GM08714 (cell line): ENCODE measurements at regions not wholly inside any gene's neighbourhood (a gene's known extent, or its start where the extent isn't known, plus 50 kb on each side); places are given as distances from the start of the nearest gene placed in this dataset.
"Not testable (repeated sequence)": the region's sequence is repeated elsewhere in the genome, so short reads cannot be mapped to it uniquely, and the experiment has no call there.

Source experiments
- H3K4me3 ChIP-seq: fragments of 200-500 bp; sonication (Bioruptor generic); 2 replicates; pipeline ENCODE4 v1.5.1; 2014; ENCODE audit warnings: mild to moderate bottlenecking, low read length, inconsistent platforms
- ZNF274 ChIP-seq: IDR thresholded peaks from 2 replicates; pipeline ENCODE4 v1.6.1; 2012; ENCODE audit warnings: mild to moderate bottlenecking, low read depth, low read length

- TF ChIP-seq ZNF274, result no peak
- H3K4me3 ChIP-seq, result no peak overlapping the region
Measured at GRCh38 chr15:75100679-75101078, 77.3 kb downstream of the PPCDC start.

GRCh38 chr15:75104804-75105557, 81.6 kb downstream of the PPCDC start:
- H3K4me3 ChIP-seq, result peak overlapping the region; percentile 40; the same call in 1 of the 2 replicates
- no peak for TF ChIP-seq ZNF274

- TF ChIP-seq ZNF274, result no peak
- H3K4me3 ChIP-seq, result no peak overlapping the region
Measured at GRCh38 chr15:75107516-75107907, 84.1 kb downstream of the PPCDC start.

- peak overlapping the region; percentile 1; the same call in 1 of the 2 replicates for H3K4me3 ChIP-seq
Measured at GRCh38 chr15:75107908-75108838, 84.8 kb downstream of the PPCDC start.

GRCh38 chr15:75109021-75109735, 85.8 kb downstream of the PPCDC start:
- TF ChIP-seq ZNF274, result no peak

More at GRCh38 chr15:75107908-75108838, 84.8 kb downstream of the PPCDC start:
- no peak for TF ChIP-seq ZNF274

GRCh38 chr15:75109736-75110130, 86.3 kb downstream of the PPCDC start:
- TF ChIP-seq ZNF274, result no peak

More at GRCh38 chr15:75109021-75109735, 85.8 kb downstream of the PPCDC start:
- H3K4me3 ChIP-seq, result no peak overlapping the region; the same call in 1 of the 2 replicates

GRCh38 chr15:75112278-75112847, 89.0 kb downstream of the PPCDC start:
- H3K4me3 ChIP-seq, result no peak overlapping the region; the same call in 1 of the 2 replicates
- no peak for TF ChIP-seq ZNF274

More at GRCh38 chr15:75109736-75110130, 86.3 kb downstream of the PPCDC start:
- H3K4me3 ChIP-seq, result no peak overlapping the region

GRCh38 chr15:75112848-75113492, 88.7 kb upstream of the C15orf39 start:
- no peak overlapping the region for H3K4me3 ChIP-seq

GRCh38 chr15:75114327-75114726, 87.4 kb upstream of the C15orf39 start:
- no peak for TF ChIP-seq ZNF274
- no peak overlapping the region for H3K4me3 ChIP-seq

More at GRCh38 chr15:75112848-75113492, 88.7 kb upstream of the C15orf39 start:
- TF ChIP-seq ZNF274, result no peak

GRCh38 chr15:75114796-75115195, 86.9 kb upstream of the C15orf39 start:
- TF ChIP-seq ZNF274, result no peak
- no peak overlapping the region for H3K4me3 ChIP-seq

GRCh38 chr15:75115411-75115913, 86.2 kb upstream of the C15orf39 start:
- H3K4me3 ChIP-seq, result not testable (repeated sequence)

- not testable (repeated sequence) for H3K4me3 ChIP-seq
Measured at GRCh38 chr15:75116143-75116542, 85.5 kb upstream of the C15orf39 start.

- no peak for TF ChIP-seq ZNF274
- H3K4me3 ChIP-seq, result no peak overlapping the region
Measured at GRCh38 chr15:75117993-75118392, 83.7 kb upstream of the C15orf39 start.

- not testable (repeated sequence) for H3K4me3 ChIP-seq
Measured at GRCh38 chr15:75119312-75119711, 82.4 kb upstream of the C15orf39 start.
